ENCODE measurements at regions not wholly inside any gene's neighbourhood (a gene's known extent, or its start where the extent isn't known, plus 50 kb on each side); places are given as distances from the start of the nearest gene placed in this dataset.

DNA sequence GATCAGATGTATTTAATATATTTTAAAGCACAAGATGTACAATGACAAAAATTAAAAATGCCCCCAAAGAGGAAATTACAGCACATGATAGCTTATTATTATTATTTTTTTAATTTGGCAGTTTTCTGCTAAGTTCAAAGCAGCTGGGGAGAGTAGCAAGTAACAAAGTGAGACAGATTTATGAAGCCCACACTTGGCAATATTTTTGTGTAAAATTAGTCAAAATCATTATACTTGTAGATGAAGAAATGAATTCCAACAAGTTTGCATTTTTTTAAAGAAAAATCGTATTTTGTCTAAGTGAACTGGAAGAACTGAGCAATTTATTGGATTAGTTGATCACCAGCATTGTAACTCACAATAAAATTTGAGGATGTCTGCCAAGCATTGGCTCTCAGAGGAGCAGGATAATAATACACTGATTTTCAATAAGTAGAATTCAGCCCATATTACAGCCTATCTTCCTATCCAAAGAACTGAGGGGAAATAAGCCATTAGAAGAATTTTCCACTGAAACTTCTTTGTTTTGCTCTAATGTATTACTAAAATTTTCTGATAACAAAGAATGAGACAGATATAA lies 215.6 kb downstream of the MAP2K6 start:
- Histone ChIP-seq H3K9ac (no peak overlapping the region), H3K36me3 (ENCODE audit: control insufficient read depth, insufficient read depth, low read length) (no peaks in the 10 kb centered on the region), H3K79me2 (no peaks in the 10 kb centered on the region), H3K4me1 (no peaks in the 10 kb centered on the region), H3K27ac (no peak overlapping the region), H3K4me3 (ENCODE audit: low read depth, low read length) (no peak overlapping the region), H3K4me2 (ENCODE audit: low read length) (no peak overlapping the region), H3K27me3 (ENCODE audit: control insufficient read depth, insufficient read depth, low read length) (no peaks in the 10 kb centered on the region), H3K9me3 (ENCODE audit: control insufficient read depth, low read length) (no peaks in the 10 kb centered on the region), H2AFZ (no peak overlapping the region)
- TF ChIP-seq, protein P1, sequence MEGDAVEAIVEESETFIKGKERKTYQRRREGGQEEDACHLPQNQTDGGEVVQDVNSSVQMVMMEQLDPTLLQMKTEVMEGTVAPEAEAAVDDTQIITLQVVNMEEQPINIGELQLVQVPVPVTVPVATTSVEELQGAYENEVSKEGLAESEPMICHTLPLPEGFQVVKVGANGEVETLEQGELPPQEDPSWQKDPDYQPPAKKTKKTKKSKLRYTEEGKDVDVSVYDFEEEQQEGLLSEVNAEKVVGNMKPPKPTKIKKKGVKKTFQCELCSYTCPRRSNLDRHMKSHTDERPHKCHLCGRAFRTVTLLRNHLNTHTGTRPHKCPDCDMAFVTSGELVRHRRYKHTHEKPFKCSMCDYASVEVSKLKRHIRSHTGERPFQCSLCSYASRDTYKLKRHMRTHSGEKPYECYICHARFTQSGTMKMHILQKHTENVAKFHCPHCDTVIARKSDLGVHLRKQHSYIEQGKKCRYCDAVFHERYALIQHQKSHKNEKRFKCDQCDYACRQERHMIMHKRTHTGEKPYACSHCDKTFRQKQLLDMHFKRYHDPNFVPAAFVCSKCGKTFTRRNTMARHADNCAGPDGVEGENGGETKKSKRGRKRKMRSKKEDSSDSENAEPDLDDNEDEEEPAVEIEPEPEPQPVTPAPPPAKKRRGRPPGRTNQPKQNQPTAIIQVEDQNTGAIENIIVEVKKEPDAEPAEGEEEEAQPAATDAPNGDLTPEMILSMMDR (IDR thresholded peaks at IDR 0.05): no peak

DNA sequence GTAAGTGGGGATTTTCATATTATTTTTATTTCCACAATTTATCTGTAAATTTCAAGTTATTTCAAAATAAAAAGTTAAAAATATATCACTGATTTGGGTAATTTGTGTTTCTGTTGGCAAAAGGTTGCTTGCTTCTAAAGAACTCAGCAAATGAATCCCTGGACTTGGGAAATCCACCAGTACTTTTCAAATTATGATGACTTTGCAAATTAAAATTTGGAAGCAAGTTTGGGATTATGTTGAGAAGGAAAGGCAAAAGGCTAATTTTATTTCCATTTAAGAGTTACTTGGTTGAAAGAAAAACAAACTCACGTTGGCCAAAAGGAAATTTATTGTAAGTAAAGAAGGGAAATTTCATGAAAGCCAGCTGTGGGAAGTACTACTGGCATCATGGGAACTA lies 220.3 kb downstream of the MAP2K6 start:
- Histone ChIP-seq H3K4me1 (no peaks in the 10 kb centered on the region), H3K79me2 (no peaks in the 10 kb centered on the region), H3K36me3 (ENCODE audit: control insufficient read depth, insufficient read depth, low read length) (no peaks in the 10 kb centered on the region), H3K27me3 (ENCODE audit: control insufficient read depth, insufficient read depth, low read length) (no peaks in the 10 kb centered on the region), H3K27ac (no peak overlapping the region), H3K4me2 (ENCODE audit: low read length) (no peak overlapping the region), H3K4me3 (ENCODE audit: low read depth, low read length) (no peak overlapping the region), H3K9ac (no peak overlapping the region), H2AFZ (no peak overlapping the region), H3K9me3 (ENCODE audit: control insufficient read depth, low read length) (no peaks in the 10 kb centered on the region)
- TF ChIP-seq, protein P1 (IDR thresholded peaks at IDR 0.05): no peak

DNA sequence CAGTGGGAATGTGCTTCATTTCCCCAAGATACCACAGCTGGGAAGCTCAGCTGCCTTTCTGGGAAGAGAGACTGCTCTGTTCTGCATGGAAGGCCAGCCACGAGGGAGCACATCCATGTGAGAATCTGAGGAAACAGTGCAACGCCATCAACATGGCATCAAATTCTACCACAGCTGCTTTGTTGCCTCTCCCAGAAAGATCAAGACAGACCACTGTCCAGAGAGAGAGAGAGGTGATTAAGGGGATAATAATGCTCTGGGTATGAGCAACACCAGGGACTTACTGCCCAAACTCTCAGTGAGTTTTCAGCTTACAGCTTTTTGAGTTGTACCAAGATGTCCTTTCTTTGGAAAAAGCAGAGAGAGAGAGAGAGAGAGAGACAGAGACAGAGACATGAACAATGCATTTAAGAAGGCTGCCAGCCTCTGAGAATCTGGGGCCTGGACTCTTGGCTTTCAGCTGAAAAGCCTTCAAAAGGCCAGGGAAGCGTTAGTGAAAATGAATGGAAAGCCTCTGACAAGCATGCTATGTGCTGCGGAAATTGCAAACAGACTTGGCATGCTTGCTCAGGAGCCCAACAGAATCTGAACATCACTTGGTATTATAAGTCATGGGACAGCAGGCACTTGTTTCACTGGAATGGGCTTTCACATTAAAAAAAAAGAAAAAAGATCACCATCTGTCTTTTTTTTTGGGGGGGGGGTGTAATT lies 223.1 kb downstream of the MAP2K6 start:
- H3K27ac ChIP-seq: no peak overlapping the region
- H3K4me2 ChIP-seq (ENCODE audit: low read length): no peak overlapping the region
- no peaks in the 10 kb centered on the region for H3K27me3 ChIP-seq (ENCODE audit: control insufficient read depth, insufficient read depth, low read length)
- H2AFZ ChIP-seq: no peak overlapping the region
- no peak overlapping the region for H3K9ac ChIP-seq
- no peaks in the 10 kb centered on the region for H3K36me3 ChIP-seq (ENCODE audit: control insufficient read depth, insufficient read depth, low read length)
- no peaks in the 10 kb centered on the region for H3K79me2 ChIP-seq
- TF ChIP-seq, protein P1 (IDR thresholded peaks at IDR 0.05): no peak
- no peaks in the 10 kb centered on the region for H3K4me1 ChIP-seq
- H3K4me3 ChIP-seq (ENCODE audit: low read depth, low read length): no peak overlapping the region
- no peaks in the 10 kb centered on the region for H3K9me3 ChIP-seq (ENCODE audit: control insufficient read depth, low read length)

DNA sequence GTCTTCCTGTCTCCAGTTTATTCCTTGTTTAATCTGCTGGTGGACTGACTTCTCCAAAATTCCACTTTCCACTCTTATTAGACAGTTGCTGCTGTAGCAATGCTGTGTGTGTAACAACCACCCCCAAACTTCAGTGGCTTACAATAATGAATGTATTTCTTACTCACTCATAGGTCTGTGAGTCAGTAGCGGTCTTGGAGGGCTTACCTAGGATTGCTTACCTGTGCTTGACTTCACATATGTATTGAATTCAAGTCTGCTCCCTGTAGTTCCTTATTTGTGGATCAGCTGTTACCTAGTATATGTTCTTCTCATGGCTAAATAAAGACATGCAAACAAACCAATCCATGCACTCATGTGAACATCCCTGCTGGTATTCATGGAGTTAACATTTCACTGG lies 224.6 kb downstream of the MAP2K6 start:
- Histone ChIP-seq H3K4me2 (ENCODE audit: low read length) (no peak overlapping the region), H3K4me3 (ENCODE audit: low read depth, low read length) (no peak overlapping the region), H3K27me3 (ENCODE audit: control insufficient read depth, insufficient read depth, low read length) (no peaks in the 10 kb centered on the region), H3K9ac (no peak overlapping the region), H3K4me1 (no peaks in the 10 kb centered on the region), H2AFZ (no peak overlapping the region), H3K79me2 (no peaks in the 10 kb centered on the region), H3K36me3 (ENCODE audit: control insufficient read depth, insufficient read depth, low read length) (no peaks in the 10 kb centered on the region), H3K9me3 (ENCODE audit: control insufficient read depth, low read length) (no peaks in the 10 kb centered on the region), H3K27ac (no peak overlapping the region)
- TF ChIP-seq, protein P1 (IDR thresholded peaks at IDR 0.05): no peak

DNA sequence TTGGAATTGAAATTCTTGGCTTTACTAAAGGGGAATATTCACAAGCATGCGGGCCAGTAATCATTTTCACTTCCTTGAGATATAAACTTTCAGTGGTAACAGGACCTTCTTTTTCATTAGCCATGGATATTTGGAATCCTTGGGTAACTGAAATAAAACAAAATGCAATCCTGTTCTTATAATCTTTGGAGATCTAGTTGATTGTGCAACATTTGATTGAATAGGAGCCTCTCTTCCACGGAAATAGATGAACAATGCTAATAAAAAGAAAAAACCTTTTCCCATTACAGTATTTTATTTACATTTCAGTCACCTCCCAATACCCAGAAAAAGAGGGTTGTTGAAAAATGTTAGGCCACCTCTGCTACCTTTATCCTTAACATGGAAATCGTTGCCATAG lies 225.6 kb downstream of the MAP2K6 start:
- H3K79me2 ChIP-seq: no peaks in the 10 kb centered on the region
- H3K27ac ChIP-seq: no peak overlapping the region
- no peak overlapping the region for H3K4me3 ChIP-seq (ENCODE audit: low read depth, low read length)
- no peaks in the 10 kb centered on the region for H3K36me3 ChIP-seq (ENCODE audit: control insufficient read depth, insufficient read depth, low read length)
- no peak overlapping the region for H2AFZ ChIP-seq
- no peak overlapping the region for H3K4me2 ChIP-seq (ENCODE audit: low read length)
- no peaks in the 10 kb centered on the region for H3K4me1 ChIP-seq
- no peak overlapping the region for H3K9ac ChIP-seq
- no peaks in the 10 kb centered on the region for H3K9me3 ChIP-seq (ENCODE audit: control insufficient read depth, low read length)
- TF ChIP-seq, protein P1 (IDR thresholded peaks at IDR 0.05): no peak
- no peaks in the 10 kb centered on the region for H3K27me3 ChIP-seq (ENCODE audit: control insufficient read depth, insufficient read depth, low read length)
